ENCODE measurements at regions not wholly inside any gene's neighbourhood (a gene's known extent, or its start where the extent isn't known, plus 50 kb on each side); places are given as distances from the start of the nearest gene placed in this dataset.

DNA sequence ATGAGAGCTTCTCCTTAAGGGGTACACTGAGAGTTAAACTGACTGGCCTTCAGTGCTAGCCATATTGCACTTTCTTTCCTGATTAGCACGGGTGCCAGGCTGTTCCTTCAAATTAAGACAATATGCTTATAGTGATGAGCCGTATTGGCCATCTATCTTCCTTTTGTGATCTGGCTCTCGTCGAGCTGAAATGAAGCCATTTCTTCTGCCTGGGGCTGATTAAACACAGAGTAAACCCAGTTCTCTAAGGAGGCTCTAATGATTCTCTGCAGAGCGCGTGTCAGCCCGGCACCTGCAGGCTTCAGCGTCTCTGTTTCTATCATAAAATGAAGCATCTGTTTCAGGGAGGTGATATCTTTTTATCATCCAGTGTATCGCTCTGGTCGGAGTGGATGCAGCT, 107.5 kb upstream of the NR2F2 start:
- no peak for DNase-seq

DNA sequence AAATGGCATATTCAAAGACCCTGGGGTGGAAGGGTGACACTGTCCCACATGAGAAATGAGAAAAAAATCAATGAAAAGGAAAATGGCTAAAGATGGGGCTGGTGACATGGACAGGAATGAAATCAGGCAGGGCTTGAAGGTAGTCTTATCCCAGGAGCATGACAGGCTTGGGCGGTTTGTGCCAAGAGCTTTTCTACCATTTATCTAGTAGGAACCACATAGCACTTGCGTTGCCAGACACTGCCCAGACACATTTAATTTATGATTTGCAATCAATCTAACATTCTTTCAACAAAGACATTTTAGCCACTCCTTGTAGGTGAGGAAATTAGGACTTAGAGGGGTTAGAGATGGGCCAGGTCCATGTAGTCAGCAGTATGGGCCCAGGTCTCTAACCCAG, 106.6 kb upstream of the NR2F2 start:
- no peak for DNase-seq

DNA sequence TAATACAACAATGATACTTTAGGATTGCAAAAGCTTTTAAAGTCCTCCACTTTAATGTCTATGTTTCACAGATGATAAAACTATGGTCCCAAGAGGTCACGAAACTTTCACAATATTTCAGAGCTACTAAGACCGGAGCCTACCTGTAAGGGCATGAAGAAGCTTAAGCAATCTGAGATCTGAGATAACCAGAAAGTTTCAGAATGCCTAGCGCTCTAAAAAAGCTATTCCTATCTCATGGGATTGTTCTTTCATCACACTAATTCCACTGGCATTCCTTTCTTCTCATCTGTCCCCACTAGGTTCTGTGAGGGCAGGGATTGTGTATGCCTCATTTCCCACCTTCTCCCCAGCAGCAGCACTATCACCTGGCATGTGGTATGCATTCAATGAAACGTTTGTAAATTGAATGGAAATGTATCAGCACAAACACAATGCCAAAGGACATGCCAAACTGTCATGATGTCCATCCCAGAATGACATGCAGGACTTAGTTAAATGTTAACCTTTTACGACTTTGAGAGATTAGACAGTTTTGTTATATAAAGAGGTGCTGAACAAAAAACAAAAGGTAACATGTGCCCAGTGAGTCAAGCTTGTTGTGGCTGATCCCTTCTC, 104.7 kb upstream of the NR2F2 start:
- no peak for DNase-seq

DNA sequence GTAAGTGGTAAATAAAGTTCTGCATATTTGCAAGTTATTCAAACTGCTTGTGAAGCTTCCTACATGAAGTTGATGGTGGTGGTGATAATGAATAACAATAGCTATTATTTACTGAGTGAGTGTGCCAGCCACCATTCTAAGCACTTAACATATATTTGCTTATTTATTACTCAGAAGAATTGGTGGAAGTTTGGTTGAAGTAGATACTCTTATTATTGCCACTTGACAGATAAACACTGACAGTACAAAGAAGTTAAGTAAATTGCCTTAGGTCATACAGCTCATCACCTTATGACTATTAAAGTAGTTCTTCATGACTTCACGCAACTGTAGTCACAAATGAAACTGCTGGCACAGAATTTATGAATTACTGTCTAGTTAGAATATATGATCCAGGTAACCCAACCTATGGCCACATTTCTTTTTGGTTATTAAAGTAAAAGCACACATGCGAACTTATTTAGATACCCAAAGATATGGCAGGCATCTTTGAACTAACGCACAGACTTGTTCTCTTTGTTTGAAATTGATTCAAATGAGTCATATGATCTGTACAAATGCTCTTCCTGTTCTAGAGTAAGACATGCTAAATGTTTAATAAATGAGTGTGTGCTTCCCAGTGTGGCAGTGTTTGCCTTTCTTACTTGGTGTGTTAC, 99.8 kb upstream of the NR2F2 start:
- no peak for DNase-seq

DNA sequence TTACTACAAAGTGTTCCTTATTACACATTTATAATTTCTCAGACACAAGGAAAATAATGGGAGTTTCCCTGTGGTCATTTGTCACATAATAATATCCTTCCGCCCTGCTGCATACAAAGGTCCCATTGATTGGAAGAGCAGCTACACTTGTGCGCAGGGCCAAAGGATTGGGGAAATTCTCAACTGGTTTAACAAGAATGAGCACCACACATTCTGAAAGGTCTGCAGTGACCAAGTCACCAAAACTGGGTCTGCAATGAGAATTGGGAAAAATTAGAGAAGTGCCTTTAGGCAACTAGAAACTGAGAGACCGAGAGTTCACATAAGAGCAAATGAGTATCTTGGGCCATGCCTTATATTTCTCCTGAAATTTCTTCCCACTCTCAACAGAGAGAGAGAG, 98.2 kb upstream of the NR2F2 start:
- no peak for DNase-seq

DNA sequence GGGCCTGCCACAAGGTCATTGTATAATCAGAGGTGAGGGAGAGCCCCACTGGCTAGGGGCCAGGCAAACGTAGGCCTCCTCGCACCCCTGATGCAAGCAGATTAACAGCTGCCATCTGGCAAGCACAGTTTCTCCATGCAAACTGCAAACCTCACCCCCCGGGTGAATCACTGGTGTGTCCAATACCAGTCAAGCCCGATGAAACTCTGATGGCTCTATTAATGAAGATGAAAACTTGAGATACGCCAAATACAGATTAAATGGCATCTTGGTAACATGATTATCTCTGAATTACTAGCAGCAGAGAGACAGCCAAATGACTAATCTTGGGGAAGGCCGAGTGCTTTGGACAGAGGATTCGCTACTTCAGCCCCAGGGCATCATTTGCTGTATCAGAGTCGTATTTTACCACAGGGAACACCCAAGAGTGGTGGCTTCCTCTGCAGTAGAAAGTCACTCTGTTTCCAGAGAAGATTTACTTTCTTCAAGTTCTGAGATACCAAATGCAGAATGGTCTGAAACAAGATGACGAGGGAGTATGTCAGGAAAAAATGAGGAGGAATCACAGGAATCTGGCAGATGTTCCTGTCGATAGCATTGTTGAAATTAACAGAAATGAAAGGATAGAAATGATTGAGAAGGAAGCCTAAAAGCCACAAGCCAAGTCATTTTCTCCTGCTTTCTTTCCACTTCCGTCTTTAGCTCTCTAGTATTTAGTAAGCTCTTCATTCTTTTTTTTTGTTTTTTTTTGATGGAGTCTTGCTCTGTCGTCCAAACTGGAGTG, 96.2 kb upstream of the NR2F2 start:
- DNase-seq, result no peak

DNA sequence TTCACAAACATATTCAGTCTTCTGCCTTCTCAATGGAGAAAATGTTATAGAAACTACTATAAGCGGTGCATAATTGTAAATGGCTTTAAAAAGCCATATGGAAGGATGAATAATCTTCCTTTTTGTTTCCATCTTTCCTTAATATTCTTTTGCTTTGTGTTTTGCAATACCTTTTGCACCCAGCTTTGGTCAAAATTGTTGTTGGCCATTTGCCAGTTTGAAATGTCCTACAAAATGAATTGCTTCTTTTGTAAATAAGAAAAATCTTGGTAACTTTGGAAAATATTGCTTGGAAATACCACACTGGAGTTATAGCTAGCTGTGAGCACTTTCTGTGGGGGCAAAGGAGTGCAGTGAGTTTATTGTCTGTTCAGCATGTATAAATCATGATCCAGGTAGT, 93.5 kb upstream of the NR2F2 start:
- no peak for DNase-seq

DNA sequence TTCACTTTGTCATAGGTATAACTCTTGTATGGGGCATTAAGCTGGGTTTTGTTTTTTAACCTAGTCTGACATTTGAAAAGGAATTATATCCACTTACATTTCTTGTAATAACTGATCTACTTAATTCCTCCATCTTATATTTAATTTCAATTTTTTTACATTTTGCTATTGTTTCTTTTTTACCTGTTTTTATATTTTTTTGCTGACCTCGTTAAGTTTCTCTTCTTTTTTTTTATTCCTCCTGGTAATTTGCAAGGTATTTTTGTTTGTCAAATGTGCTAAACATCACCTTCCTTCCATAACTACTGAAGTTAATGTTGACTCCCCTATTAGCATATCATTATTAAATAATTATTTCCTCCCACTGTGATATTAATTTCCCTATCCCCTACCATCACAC, 87.7 kb upstream of the NR2F2 start:
- DNase-seq, result no peak

DNA sequence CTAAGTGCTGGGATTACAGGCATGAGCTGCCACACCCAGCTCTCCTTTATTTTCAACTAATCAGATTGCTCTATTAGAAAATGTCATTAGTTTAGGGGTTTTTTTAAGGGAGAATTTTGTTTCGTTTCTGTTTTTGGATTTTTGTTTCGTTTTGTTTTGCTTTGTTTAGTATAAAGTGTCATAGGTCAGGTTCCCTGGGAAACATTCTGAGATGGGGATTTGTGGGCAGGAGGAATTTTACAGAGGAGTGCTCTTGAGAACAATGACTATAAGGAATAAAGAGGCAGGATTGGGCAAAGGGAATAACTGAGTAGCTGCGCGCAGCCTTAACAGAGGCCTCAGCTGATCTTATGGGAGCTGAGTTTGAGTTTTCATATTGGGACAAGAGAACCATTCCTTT, 86.8 kb upstream of the NR2F2 start:
- DNase-seq, result no peak

DNA sequence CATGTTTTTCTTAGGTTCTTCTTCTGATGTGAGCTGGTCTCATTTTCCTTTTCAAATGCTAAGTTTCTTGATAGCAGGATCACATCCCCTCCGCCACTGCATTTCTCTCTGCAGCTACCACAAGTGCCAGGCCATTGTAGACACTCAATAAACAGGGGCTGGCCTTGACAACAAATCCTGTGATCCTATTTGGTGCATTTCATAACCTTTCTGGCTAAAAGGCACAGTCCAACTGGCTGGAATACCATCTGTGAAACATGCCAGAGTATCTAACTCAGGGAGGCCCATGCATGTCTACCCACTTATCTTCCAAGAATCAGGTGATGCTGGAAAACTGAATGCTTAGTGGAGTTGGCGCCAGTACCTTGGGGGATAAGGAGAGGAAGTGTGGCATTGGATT, 85.2 kb upstream of the NR2F2 start:
- no peak for DNase-seq

DNA sequence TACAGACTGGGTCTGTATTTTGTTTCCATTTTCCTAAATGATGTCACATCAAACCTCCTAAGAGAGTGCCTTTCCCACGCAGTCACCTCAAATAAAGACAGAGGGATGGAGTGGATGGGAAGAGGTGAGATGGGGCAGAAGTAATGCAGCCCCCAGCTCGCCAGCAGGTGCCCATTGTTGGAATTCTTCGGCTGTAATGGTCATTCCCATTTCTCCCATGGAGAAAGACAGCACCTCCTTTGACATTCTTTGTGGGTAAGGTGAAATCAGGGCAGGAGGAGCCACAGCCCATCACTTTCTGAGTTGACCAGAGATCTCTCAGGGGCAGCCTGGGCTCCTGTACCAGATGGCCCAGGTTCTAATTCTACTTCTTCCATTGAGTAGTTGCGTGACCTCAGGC, 84.4 kb upstream of the NR2F2 start:
- no peak for DNase-seq

DNA sequence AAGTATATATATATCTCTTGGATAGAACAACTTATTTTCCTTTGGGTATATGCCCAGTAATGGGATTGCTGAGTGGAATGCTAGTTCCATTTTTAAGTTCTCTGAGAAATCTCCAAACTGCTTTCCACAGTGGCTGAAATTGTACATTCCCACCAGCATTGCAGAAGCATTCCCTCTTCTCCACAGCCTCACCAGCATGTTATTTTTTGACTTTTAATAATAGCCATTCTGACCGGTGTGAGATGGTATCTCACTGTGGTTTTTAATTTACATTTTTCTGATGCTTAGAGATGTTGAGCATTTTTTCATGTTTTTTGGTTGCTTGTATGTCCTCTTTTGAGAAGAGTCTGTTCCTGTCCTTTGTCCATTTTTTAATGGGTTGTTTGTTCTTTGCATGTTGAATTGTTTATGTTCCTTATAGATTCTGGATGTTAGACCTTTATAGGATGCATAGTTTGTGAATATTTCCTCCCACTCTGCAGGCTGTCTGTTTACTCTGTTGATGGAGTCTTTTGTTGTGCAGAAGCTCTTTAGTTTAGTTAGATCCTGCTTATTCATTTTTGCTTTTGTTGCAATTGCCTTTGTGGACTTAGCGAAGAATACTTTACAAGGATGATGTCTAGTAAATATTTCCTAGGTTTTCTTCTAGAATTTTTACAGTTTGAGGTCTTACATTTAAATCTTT, 82.7 kb upstream of the NR2F2 start:
- no peak for DNase-seq

DNA sequence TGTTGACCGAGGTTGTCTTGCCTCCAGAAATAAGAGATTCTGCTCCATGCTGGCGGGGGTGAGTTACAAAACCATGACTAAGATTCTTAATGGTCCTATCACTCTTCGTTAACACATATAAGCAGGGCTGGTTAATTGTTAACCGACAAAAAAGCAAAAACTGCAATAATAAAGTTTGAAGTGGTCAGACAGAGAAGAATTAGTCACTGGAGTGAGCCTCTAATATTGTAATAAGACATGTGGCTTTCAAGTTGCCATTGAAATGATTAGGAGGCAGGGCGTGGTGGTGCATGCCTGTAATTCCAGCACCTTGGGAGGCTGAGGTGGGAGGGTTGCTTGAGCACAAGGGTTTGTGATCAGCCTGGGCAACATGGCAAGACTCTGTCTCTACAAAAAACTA, 78.4 kb upstream of the NR2F2 start:
- DNase-seq, result no peak

DNA sequence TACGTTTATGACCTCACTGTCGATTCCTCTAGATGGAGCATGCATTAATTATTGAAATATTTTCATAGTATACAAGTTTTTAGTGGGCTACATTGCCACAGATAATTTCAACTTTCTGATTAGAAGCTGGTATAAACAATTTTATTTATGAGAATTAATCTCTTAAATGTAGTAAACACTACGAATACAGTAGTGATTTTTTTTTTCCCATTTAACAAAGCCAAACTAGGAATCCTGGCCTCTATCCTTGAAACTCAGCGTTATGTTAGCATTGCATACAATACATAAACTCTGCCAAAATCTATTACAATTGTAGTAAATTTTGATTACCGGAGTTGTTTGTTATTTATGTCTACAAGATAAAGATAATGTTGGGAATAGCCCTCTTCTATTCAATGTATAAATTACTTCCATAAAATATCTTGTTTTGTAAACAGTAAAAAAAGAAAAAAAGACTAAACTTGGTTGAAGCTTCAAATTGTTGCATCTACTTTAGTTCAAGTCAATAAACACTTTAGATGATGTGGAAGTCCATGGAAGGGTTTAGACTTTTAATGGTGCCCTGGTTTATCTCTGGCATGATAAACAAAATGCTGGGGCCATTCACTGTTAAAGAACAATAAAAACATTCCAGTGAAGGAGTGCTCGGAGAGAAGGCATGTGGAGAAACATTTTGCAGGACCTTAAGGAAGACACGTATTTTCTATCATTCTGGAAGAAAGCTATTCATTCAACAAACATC, 77.3 kb upstream of the NR2F2 start:
- no peak for DNase-seq

DNA sequence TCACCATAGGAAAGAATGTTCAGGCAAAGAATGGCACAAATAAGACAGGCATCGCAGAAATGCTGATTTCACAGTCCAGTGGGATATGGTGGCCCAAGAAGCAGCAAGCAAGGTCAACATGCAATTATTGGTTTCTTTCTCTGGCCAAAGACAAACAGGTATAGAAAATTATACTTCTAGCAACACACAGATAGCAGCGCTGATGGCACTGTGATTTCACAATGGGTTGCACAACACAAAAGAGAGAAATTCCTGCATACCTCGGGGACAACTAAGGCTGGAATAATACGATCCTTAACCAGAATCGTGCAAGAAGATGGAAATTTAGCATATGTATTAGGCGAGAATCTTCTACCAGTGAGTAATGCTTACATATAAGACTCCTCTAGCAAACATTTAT, 76.3 kb upstream of the NR2F2 start:
- DNase-seq, result no peak

DNA sequence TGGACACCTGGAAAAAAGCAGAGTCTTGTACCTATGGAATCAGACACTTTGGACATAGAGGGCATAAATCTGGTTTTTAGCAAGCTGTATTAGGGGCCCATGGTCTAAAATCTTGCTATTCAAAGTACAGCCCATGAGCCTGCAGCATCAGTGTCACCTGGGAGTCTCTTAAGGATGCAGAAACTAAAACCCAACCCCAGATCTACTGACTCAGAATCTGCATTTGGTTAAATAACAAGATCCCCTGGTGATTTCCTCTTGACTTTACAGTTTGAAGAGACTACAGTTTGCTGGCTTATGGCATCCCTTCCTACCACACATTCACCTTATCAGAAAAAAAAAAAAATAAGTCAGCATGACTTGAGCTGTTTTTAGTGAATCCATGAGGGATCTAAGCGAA, 74.9 kb upstream of the NR2F2 start:
- DNase-seq, result no peak

DNA sequence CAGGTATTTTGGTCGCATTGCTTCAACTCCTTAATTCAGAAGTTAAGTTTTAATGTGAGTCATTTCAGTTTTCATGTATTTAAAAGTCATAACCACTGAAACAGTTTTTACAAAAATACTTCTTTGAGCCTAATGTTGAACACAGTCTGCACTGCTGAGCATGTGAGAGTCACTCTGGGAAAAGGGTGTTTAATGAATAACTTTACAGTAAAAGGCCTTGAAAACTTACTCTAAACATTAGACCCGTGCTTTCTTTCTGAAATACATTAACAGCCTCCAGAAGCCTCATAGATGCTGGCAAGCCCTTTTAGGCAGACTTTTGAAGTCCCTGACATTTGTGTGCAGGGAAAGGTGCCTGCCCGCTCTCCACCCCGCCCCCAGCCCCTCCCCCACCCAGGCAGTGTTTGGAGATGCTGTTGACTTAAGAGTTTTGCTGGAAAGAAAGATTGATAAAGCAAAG, 68.9 kb upstream of the NR2F2 start:
- DNase-seq, result no peak

DNA sequence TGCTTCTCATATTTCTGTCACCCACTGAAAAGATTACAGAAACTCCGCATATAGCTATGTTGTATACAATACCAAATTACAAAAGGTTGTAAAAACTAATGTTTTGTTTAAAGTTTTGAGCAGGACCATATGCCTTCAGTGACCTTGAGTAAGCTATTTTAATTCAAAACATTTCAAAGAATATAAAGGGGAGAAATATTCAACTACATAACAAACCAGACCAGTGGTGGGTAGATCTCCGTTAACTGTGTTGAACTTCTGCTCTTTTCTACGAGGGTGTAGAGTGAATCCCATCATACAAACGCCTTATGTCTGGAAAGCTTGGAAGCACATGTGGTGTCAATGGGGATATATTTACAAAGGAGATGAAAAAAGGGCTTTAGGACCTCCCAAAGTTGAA, 68.4 kb upstream of the NR2F2 start:
- DNase-seq, result no peak

DNA sequence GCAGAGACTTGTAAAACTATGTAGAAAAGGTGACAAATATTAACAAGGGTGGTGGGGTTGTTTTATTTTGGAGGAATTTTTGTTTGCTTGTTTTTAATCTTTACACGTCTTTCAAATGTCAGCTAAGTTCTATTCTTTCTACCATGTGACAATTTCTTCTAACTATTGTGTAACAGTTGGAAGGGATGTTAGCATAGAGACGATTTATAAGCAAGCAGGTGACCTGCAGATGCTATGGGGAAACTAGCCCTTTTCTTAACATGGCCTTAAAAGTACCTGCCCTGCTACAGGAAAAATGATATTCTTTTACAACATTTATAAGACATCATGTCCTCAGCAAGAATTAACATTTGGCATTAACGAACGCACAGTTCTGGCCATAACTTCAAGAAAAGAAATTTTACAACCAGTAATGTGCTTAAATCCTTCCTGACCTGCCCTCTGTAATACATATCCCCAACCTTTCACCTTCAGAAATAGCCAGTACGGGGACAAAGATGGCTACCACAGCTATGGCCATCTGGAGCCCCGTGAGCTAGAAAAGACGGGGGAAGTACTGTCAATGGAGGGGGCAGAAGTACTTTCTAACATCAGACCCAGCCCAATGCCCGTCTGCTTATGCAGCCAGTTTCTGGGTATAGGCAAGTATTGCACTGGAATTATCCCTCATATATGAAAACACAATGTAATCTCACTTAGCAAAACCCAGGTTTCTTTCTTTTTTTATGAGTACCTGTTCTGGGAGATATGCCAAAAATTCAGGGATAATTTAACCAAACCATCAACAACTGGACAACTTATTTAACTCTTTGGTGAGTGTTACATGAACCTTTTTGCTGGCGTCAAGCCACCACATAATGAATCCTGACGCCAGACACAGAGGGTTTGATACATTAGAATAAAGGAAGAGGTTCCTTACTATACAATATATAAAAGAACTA, 67.7 kb upstream of the NR2F2 start:
- no peak for DNase-seq

DNA sequence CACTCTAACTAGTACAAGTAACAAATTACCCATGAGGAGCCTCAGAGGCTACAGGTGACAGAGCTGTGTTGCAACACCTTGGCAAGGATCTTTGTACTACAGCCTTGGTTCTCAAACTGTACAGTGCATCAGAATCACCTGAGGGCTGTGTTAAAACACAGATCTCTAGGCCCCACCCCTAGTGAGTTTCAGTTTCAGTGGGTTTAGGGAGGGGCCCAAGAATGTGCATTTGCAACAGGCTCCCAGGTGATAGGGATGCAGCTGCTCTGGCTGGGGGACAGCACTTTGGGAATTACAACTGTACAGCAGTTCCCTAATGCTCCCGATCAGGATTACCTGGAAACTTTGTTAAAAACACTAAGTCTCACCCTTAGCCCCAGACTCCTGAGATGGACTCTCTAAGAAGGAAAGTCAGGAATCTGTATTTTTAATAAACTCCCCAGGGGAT, 66.1 kb upstream of the NR2F2 start:
- no peak for DNase-seq

DNA sequence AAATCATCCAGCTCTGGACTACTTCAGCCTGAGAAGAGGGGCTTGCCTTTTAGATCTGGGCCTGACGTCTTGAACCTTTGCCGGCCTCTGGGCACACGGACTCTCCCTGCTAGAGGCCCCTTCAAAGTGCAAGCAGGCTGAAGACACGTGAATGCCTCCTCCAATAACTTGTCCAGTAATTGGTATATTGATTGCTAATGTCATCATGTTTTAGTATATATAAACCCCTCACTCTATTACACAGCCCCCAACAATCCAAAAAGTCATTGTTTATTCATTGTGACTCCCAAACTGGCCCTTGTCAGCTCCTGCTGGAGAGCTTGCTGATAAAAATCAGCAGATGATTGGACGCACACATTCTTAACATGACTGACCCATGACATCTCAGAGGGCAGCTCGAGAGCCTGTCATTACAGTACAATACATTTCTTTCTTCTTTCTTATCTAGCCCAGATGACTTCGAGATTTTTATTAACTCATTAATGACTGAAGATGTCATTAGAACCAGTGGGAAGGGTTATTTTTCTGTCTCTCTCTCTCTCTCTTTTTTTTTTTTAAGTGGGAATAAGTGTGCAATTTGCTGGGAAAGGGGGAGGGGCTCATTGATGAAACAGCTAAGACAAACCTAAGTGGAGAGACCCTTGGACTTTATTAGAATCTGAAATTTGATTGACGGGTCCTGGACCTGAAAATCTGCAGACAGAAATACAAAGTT, 65.5 kb upstream of the NR2F2 start:
- no peak for DNase-seq

Measured in suppressor macrophage treated with lipopolysaccharide for 4 hours (primary cell).